GM12891 (cell line): ENCODE measurements at regions not wholly inside any gene's neighbourhood (a gene's known extent, or its start where the extent isn't known, plus 50 kb on each side); places are given as distances from the start of the nearest gene placed in this dataset.
"Not testable (repeated sequence)": the region's sequence is repeated elsewhere in the genome, so short reads cannot be mapped to it uniquely, and the experiment has no call there.

Experiments used
- POLR2A ChIP-seq: IDR thresholded peaks from 2 replicates; pipeline ENCODE4 v1.6.1; 2011; ENCODE audit warnings: low read depth, low read length, control low read depth
- POLR2AphosphoS5 ChIP-seq: IDR thresholded peaks from 2 replicates; pipeline ENCODE4 v1.6.1; 2011; ENCODE audit warnings: low read depth, low read length, control low read depth
- TAF1 ChIP-seq: IDR thresholded peaks from 2 replicates; pipeline ENCODE4 v1.6.1; 2011; ENCODE audit warnings: low read depth, low read length, control low read depth

DNA sequence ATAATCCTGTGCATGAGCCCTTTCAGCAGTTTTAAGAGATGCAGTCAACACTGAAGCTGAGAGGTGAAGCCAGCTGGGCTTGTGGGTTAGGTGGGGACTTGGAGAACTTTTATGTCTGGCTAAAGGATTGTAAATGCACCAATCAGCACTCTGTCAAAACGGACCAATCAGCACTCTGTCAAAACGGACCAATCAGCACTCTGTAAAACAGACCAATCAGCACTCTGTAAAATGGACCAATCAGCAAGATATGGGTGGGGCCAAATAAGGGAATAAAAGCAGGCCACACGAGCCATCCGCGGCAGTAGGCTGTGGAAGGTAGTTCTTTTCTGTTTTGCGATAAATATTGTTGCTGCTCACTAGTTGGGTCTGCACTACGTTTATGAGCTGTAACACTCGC lies 374.7 kb downstream of the NPIPA8 start:
- not testable (repeated sequence) for TF ChIP-seq POLR2A, POLR2AphosphoS5, TAF1
